ENCODE measurements at regions not wholly inside any gene's neighbourhood (a gene's known extent, or its start where the extent isn't known, plus 50 kb on each side); places are given as distances from the start of the nearest gene placed in this dataset.
"Not testable (repeated sequence)": the region's sequence is repeated elsewhere in the genome, so short reads cannot be mapped to it uniquely, and the experiment has no call there.

DNA sequence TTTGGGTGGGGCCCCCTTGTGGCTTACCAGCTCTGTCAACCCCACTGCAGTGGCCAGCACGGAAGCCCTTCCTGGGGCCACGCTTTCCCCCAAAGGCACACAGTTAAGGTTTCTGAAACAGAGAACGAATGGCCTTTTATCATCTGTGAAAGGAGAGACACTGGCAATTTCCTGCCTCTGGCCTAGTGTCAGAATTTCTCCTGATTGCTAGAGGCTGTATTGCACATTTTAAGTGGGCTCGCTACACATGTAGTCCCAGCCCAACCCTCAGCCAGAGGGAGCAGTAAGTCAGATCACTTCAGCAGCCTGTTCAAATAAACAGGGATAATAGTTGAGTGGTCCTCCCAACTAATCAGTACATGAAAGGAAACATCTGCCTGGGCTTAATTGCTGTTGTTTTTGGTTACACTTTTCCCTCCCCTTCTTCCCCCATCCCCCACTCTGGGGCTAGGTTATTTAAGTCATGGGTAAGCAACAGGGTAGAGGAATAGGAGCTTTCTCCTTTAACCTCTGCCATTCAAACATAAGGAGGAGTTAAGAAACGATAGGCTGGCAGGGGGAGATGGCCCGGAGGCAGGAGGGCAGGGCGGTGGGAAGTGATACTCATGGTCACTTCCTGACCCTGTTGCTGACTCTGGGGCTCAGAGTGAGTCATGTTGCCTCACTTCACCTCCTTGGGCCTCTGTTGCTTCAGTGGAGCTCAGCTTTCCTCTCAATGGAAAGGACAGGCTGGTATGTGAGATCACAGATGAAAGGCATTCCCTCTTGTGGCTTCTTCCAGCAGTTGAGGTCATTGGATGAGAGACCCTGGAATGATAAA is 89.3 kb upstream of the IKBKE start:
- intact Hi-C loops (cut with DNase I); H3K4me3 ChIP-seq; H3K36me3 ChIP-seq; H3K27me3 ChIP-seq; H3K9me3 ChIP-seq; H3K4me1 ChIP-seq: not testable (repeated sequence)
- DNase-seq (peak in 2 of 4 donors; percentile 18 to 53), ATAC-seq (peak; percentile 76)
- peak overlapping the region in 1 of 2 donors; percentile 87 for H3K27ac ChIP-seq

- DNase-seq = peak in 1 of 4 donors; percentile 8
- ATAC-seq = peak; percentile 46
- TF ChIP-seq, protein P1, sequence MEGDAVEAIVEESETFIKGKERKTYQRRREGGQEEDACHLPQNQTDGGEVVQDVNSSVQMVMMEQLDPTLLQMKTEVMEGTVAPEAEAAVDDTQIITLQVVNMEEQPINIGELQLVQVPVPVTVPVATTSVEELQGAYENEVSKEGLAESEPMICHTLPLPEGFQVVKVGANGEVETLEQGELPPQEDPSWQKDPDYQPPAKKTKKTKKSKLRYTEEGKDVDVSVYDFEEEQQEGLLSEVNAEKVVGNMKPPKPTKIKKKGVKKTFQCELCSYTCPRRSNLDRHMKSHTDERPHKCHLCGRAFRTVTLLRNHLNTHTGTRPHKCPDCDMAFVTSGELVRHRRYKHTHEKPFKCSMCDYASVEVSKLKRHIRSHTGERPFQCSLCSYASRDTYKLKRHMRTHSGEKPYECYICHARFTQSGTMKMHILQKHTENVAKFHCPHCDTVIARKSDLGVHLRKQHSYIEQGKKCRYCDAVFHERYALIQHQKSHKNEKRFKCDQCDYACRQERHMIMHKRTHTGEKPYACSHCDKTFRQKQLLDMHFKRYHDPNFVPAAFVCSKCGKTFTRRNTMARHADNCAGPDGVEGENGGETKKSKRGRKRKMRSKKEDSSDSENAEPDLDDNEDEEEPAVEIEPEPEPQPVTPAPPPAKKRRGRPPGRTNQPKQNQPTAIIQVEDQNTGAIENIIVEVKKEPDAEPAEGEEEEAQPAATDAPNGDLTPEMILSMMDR (IDR thresholded peaks at IDR 0.05) = peak in 1 of 2 donors; percentile 15
- H3K4me1 ChIP-seq; H3K27me3 ChIP-seq; H3K9me3 ChIP-seq; intact Hi-C loops (cut with DNase I); H3K36me3 ChIP-seq; H3K4me3 ChIP-seq: not testable (repeated sequence)
- H3K27ac ChIP-seq = peak overlapping the region in 1 of 2 donors; percentile 37
Measured at GRCh38 chr1:206384029-206384807, 86.1 kb upstream of the IKBKE start.

GRCh38 chr1:206384891-206385290 is 85.4 kb upstream of the IKBKE start:
- H3K4me1 ChIP-seq; H3K36me3 ChIP-seq; H3K27ac ChIP-seq; H3K4me3 ChIP-seq; H3K9me3 ChIP-seq; intact Hi-C loops (cut with DNase I); H3K27me3 ChIP-seq; ATAC-seq; DNase-seq: not testable (repeated sequence)

GRCh38 chr1:206387631-206388030 is 82.6 kb upstream of the IKBKE start:
- H3K4me1 ChIP-seq; H3K36me3 ChIP-seq; H3K4me3 ChIP-seq; H3K9me3 ChIP-seq; H3K27me3 ChIP-seq; H3K27ac ChIP-seq; DNase-seq; intact Hi-C loops (cut with DNase I): not testable (repeated sequence)
- ATAC-seq = peak; percentile 67

- intact Hi-C loops (cut with DNase I); DNase-seq; H3K36me3 ChIP-seq; H3K27ac ChIP-seq; H3K27me3 ChIP-seq; ATAC-seq; H3K9me3 ChIP-seq; H3K4me3 ChIP-seq; H3K4me1 ChIP-seq: not testable (repeated sequence)
Measured at GRCh38 chr1:206391903-206392302, 78.4 kb upstream of the IKBKE start.

DNA sequence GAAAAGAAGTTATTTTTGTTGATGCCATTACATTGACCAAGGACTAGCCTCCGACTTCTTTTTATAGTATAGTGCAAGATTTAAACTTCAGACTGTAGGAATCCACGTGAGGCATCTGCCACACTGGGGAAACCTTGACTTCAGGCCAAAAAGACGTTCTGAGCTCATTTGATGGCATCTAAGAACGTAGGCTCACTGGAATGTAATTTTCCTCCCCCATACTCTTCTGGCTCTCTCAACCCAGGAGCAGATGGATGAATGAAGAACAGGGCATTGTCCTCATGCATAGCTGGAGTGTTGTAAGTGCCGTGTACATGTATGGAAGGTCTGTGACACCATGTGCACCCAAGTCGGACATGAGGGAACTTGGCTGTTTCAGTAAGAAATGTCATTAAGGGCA is 72.8 kb upstream of the IKBKE start:
- DNase-seq; H3K27me3 ChIP-seq; H3K9me3 ChIP-seq; H3K4me3 ChIP-seq; H3K36me3 ChIP-seq; ATAC-seq; intact Hi-C loops (cut with DNase I); H3K4me1 ChIP-seq; H3K27ac ChIP-seq: not testable (repeated sequence)

DNA sequence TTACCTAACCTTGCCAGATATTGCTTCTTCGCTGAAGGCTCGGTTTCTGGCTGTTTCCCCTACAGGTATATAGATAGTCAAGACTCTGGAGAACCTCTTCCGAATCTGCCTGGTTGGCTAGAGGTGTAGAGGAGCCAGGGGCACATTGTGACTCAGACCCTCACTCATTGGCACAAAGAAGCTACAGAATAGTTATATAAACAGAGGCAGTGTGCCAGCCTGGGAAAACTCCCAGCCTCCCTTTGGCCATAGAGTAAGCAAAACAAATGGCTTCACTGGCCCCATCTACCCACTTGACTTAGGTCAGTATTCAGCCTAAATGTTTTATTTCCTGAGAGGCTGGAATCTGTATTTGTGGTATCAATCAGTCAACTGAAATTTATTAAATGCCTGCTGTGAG is 72.0 kb upstream of the IKBKE start:
- H3K4me1 ChIP-seq; ATAC-seq; H3K4me3 ChIP-seq; H3K27ac ChIP-seq; H3K27me3 ChIP-seq; H3K36me3 ChIP-seq; intact Hi-C loops (cut with DNase I); H3K9me3 ChIP-seq; DNase-seq: not testable (repeated sequence)

DNA sequence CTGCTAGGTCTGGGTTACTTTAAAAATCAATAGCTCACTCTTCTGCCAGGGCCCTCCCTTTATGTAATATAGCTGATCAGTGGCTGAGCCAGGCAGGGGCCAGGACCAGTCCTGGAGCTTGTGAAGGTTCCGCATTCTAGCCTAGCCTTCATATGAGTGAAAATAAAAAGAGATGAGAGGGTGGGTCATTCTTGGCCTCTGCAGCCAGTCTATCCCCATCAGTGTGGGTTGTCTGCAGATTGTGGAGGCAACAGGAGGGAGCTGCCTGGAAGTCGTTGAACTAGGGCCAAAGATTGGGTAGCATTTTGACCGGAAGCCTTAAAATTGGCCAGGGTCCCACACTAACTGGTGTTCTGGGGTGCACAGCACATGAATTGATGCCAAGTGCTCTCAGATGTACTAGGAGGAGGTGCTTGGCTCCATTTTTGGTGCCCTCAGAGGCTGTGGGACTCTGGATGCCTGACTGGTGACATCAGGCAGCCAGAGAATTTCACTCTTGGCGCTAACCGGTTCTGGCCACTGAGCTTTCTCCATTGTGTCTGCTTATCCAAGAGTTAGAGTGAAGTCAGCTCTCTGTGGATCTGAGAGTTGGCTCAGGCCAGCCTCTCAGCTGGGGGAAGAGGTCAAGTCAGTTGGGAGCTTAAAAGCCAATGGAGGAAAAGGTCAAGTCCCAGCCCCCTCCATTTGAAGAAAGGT is 66.5 kb upstream of the IKBKE start:
- DNase-seq; H3K36me3 ChIP-seq; H3K9me3 ChIP-seq; intact Hi-C loops (cut with DNase I); H3K27me3 ChIP-seq; H3K27ac ChIP-seq; H3K4me3 ChIP-seq; H3K4me1 ChIP-seq: not testable (repeated sequence)
- peak; percentile 83 for ATAC-seq

GRCh38 chr1:206404309-206405027 is 65.8 kb upstream of the IKBKE start:
- H3K27ac ChIP-seq; intact Hi-C loops (cut with DNase I); H3K4me1 ChIP-seq; DNase-seq; H3K36me3 ChIP-seq; H3K27me3 ChIP-seq; H3K4me3 ChIP-seq; H3K9me3 ChIP-seq: not testable (repeated sequence)
- peak; percentile 62 for ATAC-seq

- intact Hi-C loops (cut with DNase I); H3K4me3 ChIP-seq; H3K27me3 ChIP-seq; DNase-seq; H3K4me1 ChIP-seq; H3K27ac ChIP-seq; H3K36me3 ChIP-seq; H3K9me3 ChIP-seq: not testable (repeated sequence)
- ATAC-seq = peak; percentile 59
Measured at GRCh38 chr1:206405282-206405681, 65.0 kb upstream of the IKBKE start.

- H3K4me1 ChIP-seq; H3K27me3 ChIP-seq; H3K4me3 ChIP-seq; ATAC-seq; intact Hi-C loops (cut with DNase I); DNase-seq; H3K27ac ChIP-seq; H3K9me3 ChIP-seq: not testable (repeated sequence)
- H3K36me3 ChIP-seq = peaks cover 0 to 12% of the 10 kb centered on the region in 2 donors
Measured at GRCh38 chr1:206408371-206409288, 61.6 kb upstream of the IKBKE start.
